GM12878 (cell line): ENCODE measurements at regions not wholly inside any gene's neighbourhood (a gene's known extent, or its start where the extent isn't known, plus 50 kb on each side); places are given as distances from the start of the nearest gene placed in this dataset.

Experiments used
- ATAC-seq: fragments of 200-7000 bp; cut with Tn5 transposase; 3 replicates; pipeline ENCODE4 v1.9.1; 2020; ENCODE audit warnings: mild to moderate bottlenecking, moderate library complexity
- BruUV-seq: library from RNA; stranded (reverse); fragments of 400-500 nt; replicated peaks from 2 replicates; lab custom pipeline; 2021; lab: Mats Ljungman, UMichigan
- CTCF ChIA-PET: fragments of 300-600 bp; sonication (Branson Sonifier 250); formaldehyde crosslinking; extraction: SDS; loops from one replicate; lab custom pipeline; 2021; ENCODE audit warnings: inconsistent platforms; lab: Yijun Ruan, JAX
- POLR2A ChIA-PET: fragments of 350-600 bp; formaldehyde crosslinking; extraction: SDS; loops from one replicate; lab custom pipeline; 2021; ENCODE audit warnings: inconsistent platforms; lab: Charles Lee
- RAD21 ChIA-PET: fragments of 300-600 bp; sonication (Branson Sonifier 250); formaldehyde crosslinking; loops from one replicate; lab custom pipeline; 2023; ENCODE audit warnings: antibody characterized with exemption; ENCODE audit not compliant: unreplicated experiment; lab: Charles Lee
- SMC1A ChIA-PET: fragments of 300-600 bp; sonication (Branson Sonifier 250); formaldehyde crosslinking; loops from one replicate; lab custom pipeline; 2023; ENCODE audit not compliant: unreplicated experiment, uncharacterized antibody; lab: Charles Lee
- DNase-seq: peaks from one replicate; pipeline ENCODE4 v3.0.0-alpha.2; 2011; ENCODE audit warnings: low read depth, low spot score
- FAIRE-seq: peaks from 3 replicates; lab custom pipeline; 2011; peaks lifted over from hg19 to GRCh38; lab: Jason Lieb, UNC
- H2AFZ ChIP-seq: 2 replicates; pipeline ENCODE4 v1.6.0; 2011; ENCODE audit warnings: low read depth, low read length, control low read depth; ENCODE audit not compliant: control insufficient read depth
- H3K27ac ChIP-seq: 2 replicates; pipeline ENCODE4 v1.5.1; 2011; ENCODE audit warnings: control low read depth; ENCODE audit not compliant: control insufficient read depth, insufficient read depth
- H3K27me3 ChIP-seq, 2 experiments: replicated peaks in 1 of 2; 2 replicates each; pipeline versions ENCODE4 v1.6.0 to v1.6.1; 2011; ENCODE audit warnings: low read length in 1 of 2; ENCODE audit not compliant: control insufficient read depth in 2 of 2, insufficient read depth in 2 of 2
- H3K36me3 ChIP-seq, 2 experiments: 2 replicates each; pipeline ENCODE4 v1.5.1; 2011; ENCODE audit warnings: low read length in 1 of 2; ENCODE audit not compliant: control insufficient read depth in 2 of 2, insufficient read depth in 2 of 2
- H3K4me1 ChIP-seq: 2 replicates; pipeline ENCODE4 v1.6.1; 2011; ENCODE audit warnings: mild to moderate bottlenecking, low read length, moderate library complexity, mixed read lengths; ENCODE audit not compliant: control insufficient read depth, insufficient read depth
- H3K4me2 ChIP-seq: 2 replicates; pipeline ENCODE4 v1.6.0; 2011; ENCODE audit warnings: control low read depth; ENCODE audit not compliant: control insufficient read depth, insufficient read depth
- H3K4me3 ChIP-seq: fragments of 200-600 bp; sonication (generic); 2 replicates; pipeline ENCODE4 v1.5.1; 2016
- H3K79me2 ChIP-seq: 2 replicates; pipeline ENCODE4 v1.6.0; 2011; ENCODE audit warnings: low read length; ENCODE audit not compliant: control insufficient read depth, insufficient read depth
- H3K9ac ChIP-seq: 2 replicates; pipeline ENCODE4 v1.8.0; 2011; ENCODE audit warnings: low read length, control low read depth, mixed read lengths; ENCODE audit not compliant: control insufficient read depth, insufficient read depth
- H3K9me3 ChIP-seq: replicated peaks from 3 replicates; pipeline ENCODE4 v1.5.1; 2011; ENCODE audit warnings: mild to moderate bottlenecking, low read length; ENCODE audit not compliant: control insufficient read depth, insufficient read depth
- H4K20me1 ChIP-seq: 2 replicates; pipeline ENCODE4 v1.6.0; 2011; ENCODE audit not compliant: control insufficient read depth, insufficient read depth
- CEBPZ ChIP-seq: fragments of 150-350 bp; IDR thresholded peaks from 2 replicates; pipeline ENCODE4 v1.6.1; 2016; ENCODE audit warnings: low read depth, low read length
- SREBF2 ChIP-seq: IDR thresholded peaks from 2 replicates; pipeline ENCODE4 v1.6.1; 2012; ENCODE audit warnings: mild to moderate bottlenecking, low read length
- WGBS: methylation state at CpG from one replicate; pipeline ENCODE4 v1.1.6; 2016; ENCODE audit warnings: low lambda C conversion rate; ENCODE audit not compliant: insufficient replicate concordance, insufficient coverage; ENCODE audit errors: missing lambda C conversion rate; 5-methylcytosine and 5-hydroxymethylcytosine counted together
- in situ Hi-C: fragments of 300-500 bp; cut with MboI; formaldehyde crosslinking; loops from 9 replicates; pipeline ENCODE4 v1.14.3; 2018; ENCODE audit warnings: mixed read lengths
- intact Hi-C: fragments of 100-400 bp; cut with micrococcal nuclease; formaldehyde crosslinking; loops from one replicate; pipeline ENCODE4 v1.14.2; 2022; ENCODE audit not compliant: unreplicated experiment

- Histone ChIP-seq H3K79me2 (no peaks in the 10 kb centered on the region), H3K9me3 (no peaks in the 10 kb centered on the region; the same call in 2 of the 3 replicates), H3K36me3 (no peaks in the 10 kb centered on the region), H3K27ac (no peak overlapping the region), H3K4me1 (no peaks in the 10 kb centered on the region)
- intact Hi-C loops: no loop called here
- SMC1A ChIA-PET: no interaction called here
- BruUV-seq: no TSS peak
- CTCF ChIA-PET: no interaction called here
- no peak for FAIRE-seq
- RAD21 ChIA-PET: no interaction called here
- no peak for TF ChIP-seq SREBF2
- peak; percentile 72 for TF ChIP-seq CEBPZ
- TF ChIP-seq, all 136 proteins: peak for 1
- no peak overlapping the region for H3K4me3 ChIP-seq
- 0% methylated on average over 1 of the region's 1 CpG for WGBS
- H3K27me3 ChIP-seq: no peaks in the 10 kb centered on the region
- DNase-seq (no peak), ATAC-seq (no peak)
- no peak overlapping the region for H2AFZ ChIP-seq
- H4K20me1 ChIP-seq: no peaks in the 10 kb centered on the region
- POLR2A ChIA-PET: no interaction called here
- in situ Hi-C loops: loop anchor here (25.0 kb wide), 1 partner anchor 322 kb away; no protein-coding TSS in a partner anchor
- no peak overlapping the region for H3K4me2 ChIP-seq
- no peak overlapping the region for H3K9ac ChIP-seq
These were observed 54.7 kb upstream of the ZXDA start for GRCh38 chrX:57964975-57965374.
